K562 (cell line): ENCODE measurements at regions not wholly inside any gene's neighbourhood (a gene's known extent, or its start where the extent isn't known, plus 50 kb on each side); places are given as distances from the start of the nearest gene placed in this dataset.

Experiments
- ATAC-seq: fragments of 200-7000 bp; cut with Tn5 transposase; 3 replicates; pipeline ENCODE4 v1.9.1; 2020; ENCODE audit warnings: moderate library complexity
- BruUV-seq: library from RNA; stranded (reverse); fragments of 400-500 nt; replicated peaks from 2 replicates; lab custom pipeline; 2021; lab: Mats Ljungman, UMichigan
- CTCF ChIA-PET: fragments of 300-600 bp; formaldehyde crosslinking; extraction: SDS; loops from one replicate; lab custom pipeline; 2021; ENCODE audit warnings: low intra/inter-chr PET ratio; lab: Yijun Ruan, JAX
- POLR2A ChIA-PET: fragments of 300-600, 350-650 bp; sonication (Branson Sonifier 250); formaldehyde crosslinking; extraction: SDS; loops from one replicate; lab custom pipeline; 2021; ENCODE audit warnings: antibody characterized with exemption, inconsistent platforms; lab: Yijun Ruan, JAX
- DNase-seq, 4 experiments: peaks; one replicate each; pipeline versions ENCODE4 v3.0.0 to v3.0.0-alpha.2; 2011 to 2018; ENCODE audit warnings: low spot score in 3 of 4, mixed read lengths in 3 of 4; ENCODE audit errors: extremely low read depth in 1 of 4
- FAIRE-seq: peaks from 2 replicates; lab custom pipeline; 2011; peaks lifted over from hg19 to GRCh38; lab: Jason Lieb, UNC
- H2AFZ ChIP-seq: 2 replicates; pipeline ENCODE4 v1.6.0; 2011; ENCODE audit warnings: low read depth, low read length, control low read depth, inconsistent platforms
- H3K27ac ChIP-seq: fragments of 200-600 bp; 3 replicates; pipeline ENCODE4 v1.8.0; 2011; ENCODE audit warnings: low read depth, mild to moderate bottlenecking, control low read depth, inconsistent platforms, low read length, moderate library complexity, mixed read lengths; ENCODE audit errors: extremely low read depth
- H3K27me3 ChIP-seq, 2 experiments: fragments of 300-600 bp in 1 of 2; 2 replicates in 1 of 2; 3 replicates in 1 of 2; pipeline versions ENCODE4 v1.6.0 to v1.8.0; 2011; ENCODE audit warnings: inconsistent platforms in 2 of 2, low read length in 2 of 2, mild to moderate bottlenecking in 1 of 2, mixed read lengths in 1 of 2, moderate library complexity in 1 of 2; ENCODE audit not compliant: control insufficient read depth in 2 of 2, insufficient read depth in 2 of 2
- H3K36me3 ChIP-seq: fragments of 300-600 bp; 3 replicates; pipeline ENCODE4 v1.8.0; 2011; ENCODE audit warnings: mild to moderate bottlenecking, low read length, inconsistent platforms; ENCODE audit not compliant: control insufficient read depth, insufficient read depth
- H3K4me1 ChIP-seq, 2 experiments: fragments of 200-600 bp in 1 of 2; replicated peaks in 1 of 2; 2 replicates in 1 of 2; 3 replicates in 1 of 2; pipeline versions ENCODE4 v1.5.1 to v1.8.0; 2011; ENCODE audit warnings: inconsistent platforms in 2 of 2, low read length in 2 of 2, mild to moderate bottlenecking in 1 of 2, mixed read lengths in 1 of 2, moderate library complexity in 1 of 2; ENCODE audit not compliant: control insufficient read depth in 2 of 2, insufficient read depth in 2 of 2
- H3K4me2 ChIP-seq: 2 replicates; pipeline ENCODE4 v1.6.1; 2011; ENCODE audit warnings: low read length, control low read depth, inconsistent platforms, mixed read lengths; ENCODE audit not compliant: insufficient read depth
- H3K4me3 ChIP-seq: fragments of 200-600 bp; sonication (generic), shearing (Covaris generic); 2 replicates; pipeline ENCODE4 v1.5.1; 2016; ENCODE audit warnings: control low read depth, inconsistent platforms
- H3K79me2 ChIP-seq: fragments of 200-600 bp; 3 replicates; pipeline ENCODE4 v1.8.0; 2011; ENCODE audit warnings: low read length, inconsistent platforms; ENCODE audit not compliant: control insufficient read depth, insufficient read depth
- H3K9ac ChIP-seq, 2 experiments: 2 replicates each; pipeline versions ENCODE4 v1.6.0 to v1.6.1; 2011; ENCODE audit warnings: low read depth in 2 of 2, low read length in 2 of 2, control low read depth in 1 of 2, inconsistent platforms in 1 of 2, mild to moderate bottlenecking in 1 of 2, mixed read lengths in 1 of 2; ENCODE audit not compliant: insufficient read depth in 1 of 2
- H3K9me1 ChIP-seq: one replicate; pipeline ENCODE4 v1.6.0; 2011; ENCODE audit warnings: inconsistent platforms, mild to moderate bottlenecking, low read length, moderate library complexity; ENCODE audit not compliant: control insufficient read depth, insufficient read depth
- H3K9me3 ChIP-seq: replicated peaks from 2 replicates; pipeline ENCODE4 v1.5.1; 2011; ENCODE audit warnings: low read depth, low read length, inconsistent platforms; ENCODE audit not compliant: control insufficient read depth, insufficient read depth
- H4K20me1 ChIP-seq: replicated peaks from 2 replicates; pipeline ENCODE4 v1.6.1; 2011; ENCODE audit warnings: low read length, inconsistent platforms, mixed read lengths; ENCODE audit not compliant: control insufficient read depth, insufficient read depth
- BCL6 ChIP-seq: fragments of 250-450 bp; sonication (Bioruptor Pico); IDR thresholded peaks from 2 replicates; pipeline ENCODE4 v1.4.0; 2020
- CCAR2 ChIP-seq: fragments of 200-400 bp; formaldehyde crosslinking; IDR thresholded peaks from 2 replicates; pipeline ENCODE4 v1.6.1; 2017; ENCODE audit warnings: mild to moderate bottlenecking, low read depth, low read length
- EGR1 ChIP-seq: fragments of 450-650 bp; conservative IDR thresholded peaks from 2 replicates; pipeline ENCODE4 v1.6.1; 2017; ENCODE audit warnings: mild to moderate bottlenecking
- ETS1 ChIP-seq: conservative IDR thresholded peaks from 2 replicates; pipeline ENCODE4 v1.6.1; 2011; ENCODE audit warnings: low read depth, mild to moderate bottlenecking, low read length; ENCODE audit not compliant: control insufficient read depth
- FOS ChIP-seq: IDR thresholded peaks from 3 replicates; pipeline ENCODE4 v1.6.1; 2011; ENCODE audit not compliant: insufficient read length; ENCODE audit errors: extremely low read depth
- FUS ChIP-seq: fragments of 200-400 bp; formaldehyde crosslinking; optimal IDR thresholded peaks from 2 replicates; pipeline ENCODE3; 2017; ENCODE audit warnings: low read depth, low read length
- HEY1 ChIP-seq: fragments of 250-450 bp; sonication (Bioruptor Pico); IDR thresholded peaks from 2 replicates; pipeline ENCODE4 v1.5.0; 2020; ENCODE audit warnings: mild to moderate bottlenecking, moderate library complexity, borderline replicate concordance
- JUND ChIP-seq, 2 experiments: IDR thresholded peaks; 2 replicates in 1 of 2; 3 replicates in 1 of 2; pipeline ENCODE4 v1.6.1; 2011; ENCODE audit warnings: borderline replicate concordance in 2 of 2, low read depth in 2 of 2, low read length in 2 of 2, improper control_type of control experiment in 1 of 2, missing biosample characterization in 1 of 2, missing genetic modification characterization in 1 of 2, missing genetic modification reagents in 1 of 2
- KAT8 ChIP-seq: fragments of 450-650 bp; IDR thresholded peaks from 2 replicates; pipeline ENCODE4 v1.6.1; 2016; ENCODE audit warnings: low read depth, mild to moderate bottlenecking
- MITF ChIP-seq: IDR thresholded peaks from 2 replicates; pipeline ENCODE4 v1.6.1; 2014; ENCODE audit warnings: antibody characterized with exemption
- RBFOX2 ChIP-seq: fragments of 200-400 bp; formaldehyde crosslinking; IDR thresholded peaks from 2 replicates; pipeline ENCODE4 v1.6.1; 2017; ENCODE audit warnings: low read depth, mild to moderate bottlenecking, low read length, moderate library complexity
- SAFB ChIP-seq: fragments of 200-400 bp; formaldehyde crosslinking; IDR thresholded peaks from 2 replicates; pipeline ENCODE4 v1.6.1; 2017; ENCODE audit warnings: low read depth, low read length, borderline replicate concordance
- TAL1 ChIP-seq: fragments of 450-650 bp; IDR thresholded peaks from 2 replicates; pipeline ENCODE4 v1.6.1; 2016; ENCODE audit warnings: mild to moderate bottlenecking
- TOE1 ChIP-seq, 2 experiments: fragments of 450-650 bp in 1 of 2; sonication (generic) in 1 of 2; formaldehyde crosslinking in 1 of 2; IDR thresholded peaks; 2 replicates each; pipeline versions ENCODE4 v1.7.1 to v1.8.0; 2016 to 2022; ENCODE audit warnings: borderline replicate concordance in 2 of 2, mild to moderate bottlenecking in 2 of 2, antibody characterized with exemption in 1 of 2, inconsistent platforms in 1 of 2, low read depth in 1 of 2, missing genetic modification reagents in 1 of 2, moderate library complexity in 1 of 2
- ZFP1 ChIP-seq: fragments of 450-650 bp; formaldehyde crosslinking; IDR thresholded peaks from 2 replicates; pipeline ENCODE4 v1.4.0; 2020; ENCODE audit warnings: mild to moderate bottlenecking, mixed read lengths
- WGBS: fragments of 100-300 bp; shearing (Covaris generic); methylation state at CpG from one replicate; pipeline ENCODE4 v1.1.6; 2016; ENCODE audit warnings: low coverage, mixed read lengths; ENCODE audit not compliant: insufficient coverage; ENCODE audit errors: missing lambda C conversion rate; 5-methylcytosine and 5-hydroxymethylcytosine counted together
- in situ Hi-C: fragments of 300-500 bp; cut with MboI; formaldehyde crosslinking; loops from 4 replicates; pipeline ENCODE4 v1.15.0; 2018; ENCODE audit warnings: inconsistent platforms, mixed read lengths
- intact Hi-C: fragments of 100-400 bp; cut with micrococcal nuclease; formaldehyde crosslinking; loops from 2 replicates; pipeline ENCODE4 v1.14.2; 2022

- Histone ChIP-seq H3K27me3 (no peaks in the 10 kb centered on the region), H3K36me3 (no peaks in the 10 kb centered on the region), H3K9me1 (no peaks in the 10 kb centered on the region), H3K79me2 (no peaks in the 10 kb centered on the region), H3K4me1 (no peaks in the 10 kb centered on the region), H3K9me3 (no peaks in the 10 kb centered on the region), H4K20me1 (no peaks in the 10 kb centered on the region), H3K4me2 (no peak overlapping the region), H3K9ac (no peak overlapping the region), H3K4me3 (no peak overlapping the region), H2AFZ (no peak overlapping the region)
- 0% methylated on average over 3 of the region's 3 CpGs for WGBS
- intact Hi-C loops, result no loop called here
- no TSS peak for BruUV-seq
- CTCF ChIA-PET, result no interaction called here
- ATAC-seq (no peak), DNase-seq (no peak), FAIRE-seq (no peak)
- POLR2A ChIA-PET, result no interaction called here
- in situ Hi-C loops, result no loop called here
- no peak for TF ChIP-seq FOS
- no peak for TF ChIP-seq EGR1
- no peak for TF ChIP-seq JUND (IDR thresholded peaks at IDR 0.05; ENCODE audit: borderline replicate concordance, low read depth, low read length)
- TF ChIP-seq JUND (tag; IDR thresholded peaks at IDR 0.05; ENCODE audit: borderline replicate concordance, low read depth, low read length), result no peak
- TF ChIP-seq BCL6 (CRISPR knock-in tag), result no peak
- no peak for TF ChIP-seq FUS
- no peak for TF ChIP-seq ZFP1 (CRISPR knock-in tag)
- TF ChIP-seq KAT8, result no peak
- TF ChIP-seq TAL1, result no peak
- TF ChIP-seq, all 486 proteins: peak for 0
- H3K27ac ChIP-seq, result no peak overlapping the region
These were observed 1188.0 kb downstream of the UQCRFS1 start for GRCh38 chr19:28024920-28025319.

GRCh38 chr19:28023064-28023463 is 1189.9 kb downstream of the UQCRFS1 start:
- Histone ChIP-seq H3K4me2 (no peak overlapping the region), H2AFZ (no peak overlapping the region), H3K36me3 (no peaks in the 10 kb centered on the region), H4K20me1 (no peaks in the 10 kb centered on the region), H3K79me2 (no peaks in the 10 kb centered on the region), H3K27ac (no peak overlapping the region), H3K27me3 (no peaks in the 10 kb centered on the region), H3K9ac (no peak overlapping the region), H3K4me3 (no peak overlapping the region), H3K4me1 (no peaks in the 10 kb centered on the region), H3K9me1 (no peaks in the 10 kb centered on the region), H3K9me3 (no peaks in the 10 kb centered on the region)
- in situ Hi-C loops (no loop called here), intact Hi-C loops (no loop called here)
- TF ChIP-seq HEY1 (CRISPR knock-in tag) (no peak), TOE1 (IDR thresholded peaks at IDR 0.05; ENCODE audit: borderline replicate concordance) (no peak), TOE1 (CRISPR knock-in tag; IDR thresholded peaks at IDR 0.05; ENCODE audit: borderline replicate concordance, low read depth) (no peak), ETS1 (no peak), MITF (no peak), SAFB (no peak), RBFOX2 (no peak), CCAR2 (no peak)
- ATAC-seq (no peak), FAIRE-seq (no peak), DNase-seq (no peak)
- CTCF ChIA-PET, result no interaction called here
- POLR2A ChIA-PET, result no interaction called here
- no TSS peak for BruUV-seq
- 2% methylated on average over 5 of the region's 5 CpGs for WGBS
